Calu3 (cell line): ENCODE measurements at regions not wholly inside any gene's neighbourhood (a gene's known extent, or its start where the extent isn't known, plus 50 kb on each side); places are given as distances from the start of the nearest gene placed in this dataset.

Experiments used
- BruUV-seq: library from RNA; stranded (reverse); fragments of 400-500 nt; replicated peaks from 2 replicates; lab custom pipeline; 2021; lab: Mats Ljungman, UMichigan
- CTCF ChIA-PET: fragments of 300-600 bp; sonication (Branson Sonifier 250); formaldehyde crosslinking; loops from one replicate; lab custom pipeline; 2022; ENCODE audit warnings: antibody characterized with exemption; lab: Charles Lee
- DNase-seq: peaks from one replicate; pipeline ENCODE4 v3.0.0; 2022
- H3K27ac Mint-ChIP-seq: one replicate; pipeline ENCODE4 v1.8.0; 2022; ENCODE audit warnings: mixed read lengths; ENCODE audit not compliant: unreplicated experiment
- H3K27me3 Mint-ChIP-seq: one replicate; pipeline ENCODE4 v1.8.0; 2022; ENCODE audit warnings: mixed read lengths; ENCODE audit not compliant: unreplicated experiment
- H3K36me3 Mint-ChIP-seq: one replicate; pipeline ENCODE4 v1.8.0; 2022; ENCODE audit warnings: mild to moderate bottlenecking, moderate library complexity, mixed read lengths; ENCODE audit not compliant: insufficient read depth, unreplicated experiment
- H3K4me1 Mint-ChIP-seq: one replicate; pipeline ENCODE4 v1.8.0; 2022; ENCODE audit warnings: mild to moderate bottlenecking, low read depth, mixed read lengths; ENCODE audit not compliant: unreplicated experiment
- H3K4me3 Mint-ChIP-seq: one replicate; pipeline ENCODE4 v1.8.0; 2022; ENCODE audit warnings: mild to moderate bottlenecking, low read depth, moderate library complexity, mixed read lengths; ENCODE audit not compliant: unreplicated experiment
- H3K9me3 Mint-ChIP-seq: one replicate; pipeline ENCODE4 v1.8.0; 2022; ENCODE audit warnings: low read depth, mixed read lengths; ENCODE audit not compliant: unreplicated experiment
- intact Hi-C: fragments of 100-400 bp; cut with micrococcal nuclease; formaldehyde crosslinking; loops from one replicate; pipeline ENCODE4 v1.10.0; 2022; ENCODE audit not compliant: unreplicated experiment
- TF ChIP-seq, protein P1 (sequence below): fragments of 200-600 bp; IDR thresholded peaks from one replicate; pipeline ENCODE4 v1.8.0; 2022; ENCODE audit warnings: antibody characterized with exemption; ENCODE audit not compliant: unreplicated experiment

DNA sequence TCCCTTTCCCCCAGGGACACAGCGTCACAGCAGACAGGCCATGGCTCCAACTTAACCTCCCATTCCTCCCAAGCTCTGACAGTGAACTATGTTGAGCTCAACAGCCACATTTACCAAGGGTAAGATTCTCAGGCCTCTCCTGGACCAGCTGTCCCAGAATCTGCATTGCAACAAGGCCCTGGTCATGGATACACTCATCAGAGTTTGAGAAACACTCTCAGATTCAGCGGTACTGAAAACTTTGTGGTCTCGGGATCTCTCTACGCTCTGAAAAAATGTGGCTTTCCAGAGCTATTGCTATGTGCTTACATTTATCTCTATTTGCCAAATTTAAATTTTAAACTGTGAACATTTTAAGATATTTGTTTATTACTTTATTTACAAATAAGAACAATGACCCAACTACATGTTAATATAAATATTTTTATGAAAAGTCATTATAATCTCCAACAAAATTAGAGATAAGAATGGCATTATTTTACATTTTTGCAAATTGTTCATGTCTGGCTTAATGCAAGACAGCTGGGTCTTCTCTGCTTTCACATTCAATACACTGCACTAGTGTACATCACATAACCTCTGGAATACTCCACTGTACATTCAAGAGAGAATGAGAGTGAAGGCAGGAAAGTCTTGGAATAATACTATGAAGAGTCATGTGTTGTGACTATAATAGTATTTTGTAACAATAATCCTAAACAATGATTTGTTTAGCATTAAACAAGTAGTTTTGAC, 190.9 kb upstream of the PITRM1 start:
- CTCF ChIA-PET: no interaction called here
- no TSS peak for BruUV-seq
- H3K4me3 Mint-ChIP-seq: no peak overlapping the region
- intact Hi-C loops: no loop called here
- H3K27me3 Mint-ChIP-seq: no peaks in the 10 kb centered on the region
- H3K4me1 Mint-ChIP-seq: peaks cover 25% of the 10 kb centered on the region
- DNase-seq: no peak
- no peak overlapping the region for H3K27ac Mint-ChIP-seq
- H3K36me3 Mint-ChIP-seq: no peaks in the 10 kb centered on the region
- TF ChIP-seq, protein P1, sequence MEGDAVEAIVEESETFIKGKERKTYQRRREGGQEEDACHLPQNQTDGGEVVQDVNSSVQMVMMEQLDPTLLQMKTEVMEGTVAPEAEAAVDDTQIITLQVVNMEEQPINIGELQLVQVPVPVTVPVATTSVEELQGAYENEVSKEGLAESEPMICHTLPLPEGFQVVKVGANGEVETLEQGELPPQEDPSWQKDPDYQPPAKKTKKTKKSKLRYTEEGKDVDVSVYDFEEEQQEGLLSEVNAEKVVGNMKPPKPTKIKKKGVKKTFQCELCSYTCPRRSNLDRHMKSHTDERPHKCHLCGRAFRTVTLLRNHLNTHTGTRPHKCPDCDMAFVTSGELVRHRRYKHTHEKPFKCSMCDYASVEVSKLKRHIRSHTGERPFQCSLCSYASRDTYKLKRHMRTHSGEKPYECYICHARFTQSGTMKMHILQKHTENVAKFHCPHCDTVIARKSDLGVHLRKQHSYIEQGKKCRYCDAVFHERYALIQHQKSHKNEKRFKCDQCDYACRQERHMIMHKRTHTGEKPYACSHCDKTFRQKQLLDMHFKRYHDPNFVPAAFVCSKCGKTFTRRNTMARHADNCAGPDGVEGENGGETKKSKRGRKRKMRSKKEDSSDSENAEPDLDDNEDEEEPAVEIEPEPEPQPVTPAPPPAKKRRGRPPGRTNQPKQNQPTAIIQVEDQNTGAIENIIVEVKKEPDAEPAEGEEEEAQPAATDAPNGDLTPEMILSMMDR: no peak
- H3K9me3 Mint-ChIP-seq: peaks cover 6% of the 10 kb centered on the region

DNA sequence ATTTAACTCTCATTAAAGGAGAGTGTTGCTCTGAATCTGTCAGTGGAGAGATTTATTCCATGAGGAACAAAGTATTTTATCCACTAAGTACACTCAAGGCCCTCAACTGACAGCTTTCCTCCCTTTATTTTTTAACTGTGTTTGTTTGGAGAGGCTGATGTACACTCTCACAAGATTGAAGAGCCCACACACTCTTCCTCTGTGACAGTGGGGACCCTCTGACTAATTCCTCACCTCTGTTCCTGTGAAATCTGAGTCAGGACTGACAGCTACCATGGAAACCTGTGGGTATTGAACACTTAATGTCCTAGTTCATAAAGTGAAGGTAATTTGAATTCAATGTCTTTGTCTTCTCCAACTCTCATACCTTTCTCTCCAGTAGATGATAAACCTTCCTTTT, 189.8 kb upstream of the PITRM1 start:
- Mint-ChIP-seq H3K36me3 (no peaks in the 10 kb centered on the region), H3K4me3 (no peak overlapping the region), H3K9me3 (peaks cover 6% of the 10 kb centered on the region), H3K4me1 (peaks cover 25% of the 10 kb centered on the region), H3K27me3 (no peaks in the 10 kb centered on the region), H3K27ac (no peak overlapping the region)
- BruUV-seq: no TSS peak
- TF ChIP-seq, protein P1: no peak
- no peak for DNase-seq
- CTCF ChIA-PET: no interaction called here
- intact Hi-C loops: no loop called here

DNA sequence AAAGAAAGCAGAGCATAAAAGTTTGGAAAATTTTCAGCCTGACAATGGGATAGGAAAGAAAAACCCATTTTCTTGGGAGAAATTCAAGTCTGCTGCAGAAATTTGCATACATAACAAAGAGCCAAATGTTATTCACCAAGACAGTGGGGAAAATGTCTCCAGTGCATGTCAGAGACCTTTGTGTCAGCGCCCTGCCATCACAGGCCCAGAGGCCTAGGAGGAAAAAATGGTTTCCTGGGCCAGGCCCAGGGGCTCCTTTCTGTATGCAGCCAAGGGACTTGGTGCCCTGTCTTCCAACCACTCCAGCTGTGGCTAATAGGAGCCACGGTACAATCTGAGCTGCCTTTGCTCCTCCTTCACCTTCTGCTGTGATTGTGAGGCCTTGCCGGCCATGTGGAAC, 189.1 kb upstream of the PITRM1 start:
- Mint-ChIP-seq H3K27me3 (no peaks in the 10 kb centered on the region), H3K4me1 (peaks cover 22% of the 10 kb centered on the region), H3K27ac (no peak overlapping the region), H3K4me3 (no peak overlapping the region), H3K9me3 (peaks cover 6% of the 10 kb centered on the region), H3K36me3 (no peaks in the 10 kb centered on the region)
- TF ChIP-seq, protein P1: no peak
- no peak for DNase-seq
- CTCF ChIA-PET: no interaction called here
- intact Hi-C loops: no loop called here
- BruUV-seq: no TSS peak

DNA sequence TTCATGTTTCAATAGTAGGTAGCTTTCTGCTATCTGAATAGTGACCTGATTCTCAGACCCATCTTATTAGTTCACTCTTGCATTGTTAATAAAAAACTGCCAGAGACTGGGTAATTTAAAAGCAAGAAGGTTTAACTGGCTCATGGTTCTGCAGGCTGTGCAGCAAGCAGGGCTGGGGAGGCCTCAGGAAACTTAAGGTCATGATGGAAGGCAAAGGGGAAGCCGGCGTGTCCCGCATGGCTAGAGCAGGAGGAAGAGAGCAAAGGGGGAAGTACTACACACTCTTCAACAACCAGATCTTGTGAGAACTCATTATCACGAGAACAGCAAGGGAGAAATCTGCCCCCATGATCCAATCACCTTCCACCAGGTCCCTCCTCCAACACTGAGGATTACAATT, 185.2 kb upstream of the PITRM1 start:
- CTCF ChIA-PET: no interaction called here
- H3K4me3 Mint-ChIP-seq: no peak overlapping the region
- no peak overlapping the region for H3K27ac Mint-ChIP-seq
- H3K9me3 Mint-ChIP-seq: peaks cover 6% of the 10 kb centered on the region
- intact Hi-C loops: no loop called here
- no peaks in the 10 kb centered on the region for H3K4me1 Mint-ChIP-seq
- TF ChIP-seq, protein P1: no peak
- DNase-seq: no peak
- no peaks in the 10 kb centered on the region for H3K36me3 Mint-ChIP-seq
- no TSS peak for BruUV-seq
- H3K27me3 Mint-ChIP-seq: no peaks in the 10 kb centered on the region
